ENCODE measurements at regions not wholly inside any gene's neighbourhood (a gene's known extent, or its start where the extent isn't known, plus 50 kb on each side); places are given as distances from the start of the nearest gene placed in this dataset.

- Mint-ChIP-seq H3K9me3 (no peaks in the 10 kb centered on the region), H3K27me3 (peaks cover 2% of the 10 kb centered on the region)
- no peak for DNase-seq
Observed at GRCh38 chr4:107404591-107405300, 315.3 kb downstream of the PAPSS1 start.

GRCh38 chr4:107402291-107402690 is 317.7 kb downstream of the PAPSS1 start:
- H3K9me3 Mint-ChIP-seq, result no peaks in the 10 kb centered on the region
- H3K36me3 Mint-ChIP-seq (ENCODE audit: low read depth), result no peaks in the 10 kb centered on the region
- H3K4me3 Mint-ChIP-seq, result no peak overlapping the region
- POLR2A ChIA-PET, result no interaction called here
- H3K27ac Mint-ChIP-seq, result no peak overlapping the region
- CTCF ChIA-PET, result no interaction called here
- no peak for DNase-seq
- no peaks in the 10 kb centered on the region for H3K27me3 Mint-ChIP-seq
- no peaks in the 10 kb centered on the region for H3K4me1 Mint-ChIP-seq

More at GRCh38 chr4:107404591-107405300, 315.3 kb downstream of the PAPSS1 start:
- no peaks in the 10 kb centered on the region for H3K36me3 Mint-ChIP-seq (ENCODE audit: low read depth)
- no peak overlapping the region for H3K27ac Mint-ChIP-seq
- no peaks in the 10 kb centered on the region for H3K4me1 Mint-ChIP-seq
- no peak overlapping the region for H3K4me3 Mint-ChIP-seq
- ChIA-PET POLR2A (no interaction called here), CTCF (no interaction called here)

- CTCF ChIA-PET, result no interaction called here
- no peaks in the 10 kb centered on the region for H3K9me3 Mint-ChIP-seq
- H3K27me3 Mint-ChIP-seq, result no peaks in the 10 kb centered on the region
- no peaks in the 10 kb centered on the region for H3K36me3 Mint-ChIP-seq (ENCODE audit: low read depth)
- POLR2A ChIA-PET, result no interaction called here
- no peaks in the 10 kb centered on the region for H3K4me1 Mint-ChIP-seq
- no peak for DNase-seq
- H3K4me3 Mint-ChIP-seq, result no peak overlapping the region
- no peak overlapping the region for H3K27ac Mint-ChIP-seq
Observed at GRCh38 chr4:107392951-107393350, 327.1 kb downstream of the PAPSS1 start.

- H3K4me3 Mint-ChIP-seq, result no peak overlapping the region
- no peaks in the 10 kb centered on the region for H3K4me1 Mint-ChIP-seq
- CTCF ChIA-PET, result no interaction called here
- H3K27ac Mint-ChIP-seq, result no peak overlapping the region
- H3K27me3 Mint-ChIP-seq, result no peaks in the 10 kb centered on the region
- H3K9me3 Mint-ChIP-seq, result no peaks in the 10 kb centered on the region
- no peak for DNase-seq
- no peaks in the 10 kb centered on the region for H3K36me3 Mint-ChIP-seq (ENCODE audit: low read depth)
- POLR2A ChIA-PET, result interaction anchor here (0.6 kb wide), 1 partner anchor 24 kb away, joined by 4 read pairs; no protein-coding TSS in a partner anchor
Observed at GRCh38 chr4:107392380-107392779, 327.7 kb downstream of the PAPSS1 start.

GRCh38 chr4:107391630-107392028 is 328.4 kb downstream of the PAPSS1 start:
- ChIA-PET POLR2A (no interaction called here), CTCF (no interaction called here)
- no peak overlapping the region for H3K4me3 Mint-ChIP-seq
- H3K4me1 Mint-ChIP-seq, result no peaks in the 10 kb centered on the region
- no peaks in the 10 kb centered on the region for H3K36me3 Mint-ChIP-seq (ENCODE audit: low read depth)
- no peaks in the 10 kb centered on the region for H3K27me3 Mint-ChIP-seq
- H3K9me3 Mint-ChIP-seq, result no peaks in the 10 kb centered on the region
- no peak for DNase-seq
- no peak overlapping the region for H3K27ac Mint-ChIP-seq

- Mint-ChIP-seq H3K4me3 (no peak overlapping the region), H3K36me3 (ENCODE audit: low read depth) (no peaks in the 10 kb centered on the region), H3K9me3 (no peaks in the 10 kb centered on the region), H3K4me1 (no peaks in the 10 kb centered on the region), H3K27me3 (no peaks in the 10 kb centered on the region), H3K27ac (no peak overlapping the region)
- no peak for DNase-seq
- ChIA-PET CTCF (interaction anchor here (0.6 kb wide), 1 partner anchor 156 kb away, joined by 3 read pairs; no protein-coding TSS in a partner anchor), POLR2A (no interaction called here)
Observed at GRCh38 chr4:107391009-107391629, 328.9 kb downstream of the PAPSS1 start.

GRCh38 chr4:107389965-107390364 is 330.1 kb downstream of the PAPSS1 start:
- Mint-ChIP-seq H3K36me3 (ENCODE audit: low read depth) (no peaks in the 10 kb centered on the region), H3K27ac (no peak overlapping the region), H3K4me3 (no peak overlapping the region), H3K4me1 (no peaks in the 10 kb centered on the region), H3K9me3 (no peaks in the 10 kb centered on the region), H3K27me3 (no peaks in the 10 kb centered on the region)
- POLR2A ChIA-PET, result no interaction called here
- no peak for DNase-seq
- CTCF ChIA-PET, result no interaction called here

GRCh38 chr4:107388736-107389274 is 331.2 kb downstream of the PAPSS1 start:
- Mint-ChIP-seq H3K4me3 (no peak overlapping the region), H3K4me1 (no peaks in the 10 kb centered on the region), H3K9me3 (no peaks in the 10 kb centered on the region), H3K27ac (no peak overlapping the region), H3K27me3 (no peaks in the 10 kb centered on the region), H3K36me3 (ENCODE audit: low read depth) (no peaks in the 10 kb centered on the region)
- no peak for DNase-seq
- ChIA-PET CTCF (no interaction called here), POLR2A (no interaction called here)

- H3K9me3 Mint-ChIP-seq, result no peaks in the 10 kb centered on the region
- CTCF ChIA-PET, result no interaction called here
- POLR2A ChIA-PET, result no interaction called here
Observed at GRCh38 chr4:107380836-107381438, 339.1 kb downstream of the PAPSS1 start.

GRCh38 chr4:107380190-107380589 is 339.8 kb downstream of the PAPSS1 start:
- Mint-ChIP-seq H3K27me3 (no peaks in the 10 kb centered on the region), H3K4me3 (no peak overlapping the region), H3K36me3 (ENCODE audit: low read depth) (no peaks in the 10 kb centered on the region), H3K4me1 (no peaks in the 10 kb centered on the region), H3K9me3 (no peaks in the 10 kb centered on the region), H3K27ac (no peak overlapping the region)
- POLR2A ChIA-PET, result no interaction called here
- no peak for DNase-seq
- CTCF ChIA-PET, result no interaction called here

More at GRCh38 chr4:107380836-107381438, 339.1 kb downstream of the PAPSS1 start:
- Mint-ChIP-seq H3K4me1 (no peaks in the 10 kb centered on the region), H3K36me3 (ENCODE audit: low read depth) (no peaks in the 10 kb centered on the region), H3K27ac (no peak overlapping the region), H3K4me3 (no peak overlapping the region), H3K27me3 (no peaks in the 10 kb centered on the region)
- DNase-seq, result no peak

- H3K4me3 Mint-ChIP-seq, result no peak overlapping the region
- ChIA-PET CTCF (no interaction called here), POLR2A (no interaction called here)
- no peaks in the 10 kb centered on the region for H3K36me3 Mint-ChIP-seq (ENCODE audit: low read depth)
- no peak for DNase-seq
- H3K27ac Mint-ChIP-seq, result no peak overlapping the region
- H3K4me1 Mint-ChIP-seq, result no peaks in the 10 kb centered on the region
- no peaks in the 10 kb centered on the region for H3K9me3 Mint-ChIP-seq
- no peaks in the 10 kb centered on the region for H3K27me3 Mint-ChIP-seq
Observed at GRCh38 chr4:107379054-107379869, 340.8 kb downstream of the PAPSS1 start.

- H3K9me3 Mint-ChIP-seq, result no peaks in the 10 kb centered on the region
- H3K27me3 Mint-ChIP-seq, result no peaks in the 10 kb centered on the region
- H3K4me3 Mint-ChIP-seq, result no peak overlapping the region
- H3K36me3 Mint-ChIP-seq (ENCODE audit: low read depth), result no peaks in the 10 kb centered on the region
- ChIA-PET CTCF (no interaction called here), POLR2A (no interaction called here)
- DNase-seq, result no peak
- no peaks in the 10 kb centered on the region for H3K4me1 Mint-ChIP-seq
- no peak overlapping the region for H3K27ac Mint-ChIP-seq
Observed at GRCh38 chr4:107376293-107376692, 340.2 kb upstream of the DKK2 start.

- CTCF ChIA-PET, result no interaction called here
- POLR2A ChIA-PET, result no interaction called here
- H3K27ac Mint-ChIP-seq, result no peak overlapping the region
- no peaks in the 10 kb centered on the region for H3K4me1 Mint-ChIP-seq
- DNase-seq, result no peak
- H3K27me3 Mint-ChIP-seq, result no peaks in the 10 kb centered on the region
- H3K9me3 Mint-ChIP-seq, result no peaks in the 10 kb centered on the region
- H3K4me3 Mint-ChIP-seq, result no peak overlapping the region
- no peaks in the 10 kb centered on the region for H3K36me3 Mint-ChIP-seq (ENCODE audit: low read depth)
Observed at GRCh38 chr4:107366900-107367299, 330.8 kb upstream of the DKK2 start.
